Lower leg skin (tissue), 4 donors: ENCODE measurements at regions not wholly inside any gene's neighbourhood (a gene's known extent, or its start where the extent isn't known, plus 50 kb on each side); places are given as distances from the start of the nearest gene placed in this dataset.
A peak's percentile ranks its signal among the peaks of the same experiment; 100 is the strongest.
"Not testable (repeated sequence)": the region's sequence is repeated elsewhere in the genome, so short reads cannot be mapped to it uniquely, and the experiment has no call there.

ENCODE experiments used
- DNase-seq, 2 donors: peaks; one replicate each; pipeline ENCODE4 v3.0.0-alpha.2; 2019; ENCODE audit warnings: low spot score in 2 of 2
- H3K4me3 ChIP-seq: fragments of 200-600 bp; sonication (generic); 2 replicates; pipeline ENCODE4 v1.5.1; 2017; ENCODE audit warnings: mild to moderate bottlenecking, low read depth; ENCODE audit not compliant: poor library complexity, severe bottlenecking
- CTCF ChIP-seq, 3 donors: fragments of 450-650 bp; IDR thresholded peaks; one replicate each; pipeline ENCODE4 v1.5.1; 2016; ENCODE audit warnings: antibody characterized with exemption in 3 of 3, mild to moderate bottlenecking in 3 of 3, moderate library complexity in 2 of 3
- WGBS, 2 donors: methylation state at CpG; one replicate each; pipeline ENCODE4 v1.1.5; 2018; 5-methylcytosine and 5-hydroxymethylcytosine counted together
- intact Hi-C: fragments of 100-400 bp; cut with DNase I; formaldehyde crosslinking; loops from one replicate; pipeline ENCODE4 v1.15.0; 2023; ENCODE audit warnings: low total_unique reads

GRCh38 chr17:18546514-18547398 lies 70.2 kb downstream of the LGALS9C start:
- WGBS, 2 donors = 96% methylated on average over 3 of the region's 3 CpGs; no CpG with 5 or more reads in 1 of the 2 donors
- intact Hi-C loops, H3K4me3 ChIP-seq, DNase-seq: not testable (repeated sequence)

DNA sequence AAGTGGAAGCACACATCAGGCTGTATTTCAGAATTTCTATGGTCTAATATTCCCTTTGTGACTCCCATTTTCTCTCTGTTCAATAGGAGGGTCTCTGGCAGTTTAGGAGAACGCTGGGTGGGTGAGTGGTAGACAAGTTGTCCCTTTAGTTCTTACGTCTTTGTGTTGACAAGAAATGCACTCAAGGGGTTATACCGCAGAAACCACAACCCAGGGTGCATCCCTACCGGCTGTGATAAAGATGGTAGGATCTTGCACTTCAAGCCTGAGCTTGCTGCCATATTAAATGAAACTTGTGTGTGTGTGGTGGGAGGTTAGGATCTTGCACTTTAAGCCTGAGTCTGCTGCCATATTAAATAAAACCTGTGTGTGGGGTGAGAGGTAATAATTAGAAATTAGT lies 80.5 kb downstream of the LGALS9C start:
- WGBS, 2 donors = 87% methylated on average over 4 of the region's 4 CpGs
- H3K4me3 ChIP-seq, DNase-seq, intact Hi-C loops: not testable (repeated sequence)

DNA sequence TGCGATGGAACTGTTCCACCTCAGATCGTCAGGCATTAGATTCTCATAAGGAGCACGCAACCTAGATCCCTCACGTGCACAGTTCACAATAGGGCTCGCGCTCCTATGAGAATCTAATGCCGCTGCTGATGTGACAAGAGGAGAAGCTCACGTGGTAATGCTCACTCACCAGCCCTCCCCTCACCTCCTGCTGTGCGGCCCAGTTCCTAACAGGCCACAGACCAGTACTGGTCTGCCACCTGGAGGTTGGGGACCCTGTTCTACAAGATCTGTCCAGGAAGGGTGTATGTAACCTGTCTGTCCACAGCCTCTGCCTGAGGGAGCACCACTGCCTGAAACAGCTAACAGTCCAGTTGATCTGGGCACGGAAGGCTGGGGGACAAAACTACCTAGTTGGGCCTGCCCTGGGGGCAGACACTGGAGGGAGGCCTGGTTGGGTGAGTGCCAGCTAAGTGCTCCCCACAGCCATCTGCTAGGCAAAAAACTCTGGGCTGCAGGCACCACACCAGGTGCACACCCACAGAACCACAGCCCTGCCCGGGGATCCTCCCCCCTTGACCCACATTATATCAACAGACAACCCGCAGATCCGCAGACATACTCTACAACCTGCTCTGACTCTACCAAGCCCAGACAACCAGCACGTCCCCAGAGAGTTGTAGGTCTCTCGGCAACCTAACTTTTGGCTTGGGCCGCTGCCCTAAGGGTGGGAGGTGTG lies 80.7 kb downstream of the TBC1D28 start:
- DNase-seq, H3K4me3 ChIP-seq, intact Hi-C loops: not testable (repeated sequence)
- 73 to 76% methylated on average over 11 to 13 of the region's 16 CpGs for WGBS, 2 donors

- peak in 1 of 3 donors; percentile 32 for TF ChIP-seq CTCF (IDR thresholded peaks at IDR 0.05)
- H3K4me3 ChIP-seq, DNase-seq, intact Hi-C loops: not testable (repeated sequence)
- WGBS, 2 donors = 9 to 18% methylated on average over 3 of the region's 3 CpGs
These were observed 80.1 kb downstream of the TBC1D28 start for GRCh38 chr17:18564099-18564448.

GRCh38 chr17:18568108-18568995 lies 75.8 kb downstream of the TBC1D28 start:
- H3K4me3 ChIP-seq, intact Hi-C loops, DNase-seq: not testable (repeated sequence)
- WGBS, 2 donors = 34 to 53% methylated on average over 14 to 15 of the region's 17 CpGs

- not testable (repeated sequence) for H3K4me3 ChIP-seq
These were observed 74.7 kb downstream of the TBC1D28 start for GRCh38 chr17:18569489-18569913.

GRCh38 chr17:18572536-18572935 lies 71.7 kb downstream of the TBC1D28 start:
- DNase-seq, H3K4me3 ChIP-seq, intact Hi-C loops: not testable (repeated sequence)
- 95 to 97% methylated on average over 23 of the region's 23 CpGs for WGBS, 2 donors

More at GRCh38 chr17:18569489-18569913, 74.7 kb downstream of the TBC1D28 start:
- intact Hi-C loops, DNase-seq: not testable (repeated sequence)
- 1 to 24% methylated on average over 2 to 7 of the region's 8 CpGs for WGBS, 2 donors

GRCh38 chr17:18574137-18574536 lies 70.1 kb downstream of the TBC1D28 start:
- H3K4me3 ChIP-seq, intact Hi-C loops, DNase-seq: not testable (repeated sequence)
- WGBS, 2 donors = 63 to 76% methylated on average over 2 of the region's 2 CpGs
